OCI-LY3 (cell line): ENCODE measurements at regions not wholly inside any gene's neighbourhood (a gene's known extent, or its start where the extent isn't known, plus 50 kb on each side); places are given as distances from the start of the nearest gene placed in this dataset.

Source experiments
- H2AFZ ChIP-seq: fragments of 200-600, 300-600 bp; shearing (Covaris generic); 2 replicates; pipeline ENCODE4 v1.6.0; 2014; ENCODE audit warnings: antibody characterized with exemption, low read depth, low read length
- H3K27ac ChIP-seq: fragments of 200-600, 300-600 bp; sonication (generic); 2 replicates; pipeline ENCODE4 v1.5.1; 2014; ENCODE audit warnings: mild to moderate bottlenecking, low read length, moderate library complexity, mixed read lengths
- H3K27me3 ChIP-seq: fragments of 200-600, 300-600 bp; sonication (generic); 2 replicates; pipeline ENCODE4 v1.6.1; 2014; ENCODE audit warnings: low read depth, low read length, mixed read lengths
- H3K36me3 ChIP-seq: fragments of 200-600, 300-600 bp; sonication (generic); replicated peaks from 2 replicates; pipeline ENCODE3; 2014; ENCODE audit warnings: low read depth, low read length, mixed read lengths
- H3K4me1 ChIP-seq: fragments of 300-600, 200-600 bp; sonication (generic); 2 replicates; pipeline ENCODE4 v1.6.1; 2014; ENCODE audit warnings: low read length, mixed read lengths
- H3K4me2 ChIP-seq: fragments of 200-600, 300-600 bp; sonication (generic); 2 replicates; pipeline ENCODE4 v1.6.1; 2014; ENCODE audit warnings: low read length, mixed read lengths
- H3K4me3 ChIP-seq: fragments of 300-600, 200-600 bp; sonication (generic); 2 replicates; pipeline ENCODE4 v1.5.1; 2014; ENCODE audit warnings: antibody characterized with exemption, mild to moderate bottlenecking, low read length, moderate library complexity
- H3K79me2 ChIP-seq: fragments of 300-600, 200-600 bp; shearing (Covaris generic); 2 replicates; pipeline ENCODE4 v1.6.1; 2014; ENCODE audit warnings: mild to moderate bottlenecking, low read length, mixed read lengths
- H3K9ac ChIP-seq: fragments of 300-600, 200-600 bp; shearing (Covaris generic); 2 replicates; pipeline ENCODE4 v1.6.0; 2014; ENCODE audit warnings: mild to moderate bottlenecking, low read length, moderate library complexity
- H3K9me3 ChIP-seq: fragments of 200-600, 300-600 bp; shearing (Covaris generic); 2 replicates; pipeline ENCODE4 v1.6.1; 2014; ENCODE audit warnings: low read length, mixed read lengths; ENCODE audit not compliant: insufficient read depth
- H4K20me1 ChIP-seq: fragments of 200-600, 300-600 bp; sonication (generic); 2 replicates; pipeline ENCODE4 v1.6.1; 2016; ENCODE audit warnings: low read length, mixed read lengths; ENCODE audit not compliant: insufficient read depth
- EZH2phosphoT487 ChIP-seq: fragments of 200-600 bp; shearing (Covaris generic); IDR thresholded peaks from 2 replicates; pipeline ENCODE4 v1.6.1; 2018; ENCODE audit warnings: antibody characterized with exemption, mixed run types, low read depth
- TF ChIP-seq, protein P1 (sequence below): fragments of 200-600, 300-600 bp; sonication (generic); IDR thresholded peaks from 2 replicates; pipeline ENCODE4 v1.5.1; 2014; ENCODE audit warnings: antibody characterized with exemption, low read length, low read depth

GRCh38 chr7:97390052-97390451, 272.6 kb downstream of the SDHAF3 start:
- Histone ChIP-seq H3K79me2 (no peaks in the 10 kb centered on the region), H3K4me3 (no peak overlapping the region), H3K27me3 (no peaks in the 10 kb centered on the region), H2AFZ (no peak overlapping the region), H3K4me2 (no peak overlapping the region), H4K20me1 (no peaks in the 10 kb centered on the region), H3K9me3 (no peaks in the 10 kb centered on the region), H3K27ac (no peak overlapping the region), H3K4me1 (peaks cover 4% of the 10 kb centered on the region; the same call in 1 of the 2 replicates), H3K36me3 (no peaks in the 10 kb centered on the region), H3K9ac (no peak overlapping the region)
- no peak for TF ChIP-seq EZH2phosphoT487
- TF ChIP-seq, protein P1, sequence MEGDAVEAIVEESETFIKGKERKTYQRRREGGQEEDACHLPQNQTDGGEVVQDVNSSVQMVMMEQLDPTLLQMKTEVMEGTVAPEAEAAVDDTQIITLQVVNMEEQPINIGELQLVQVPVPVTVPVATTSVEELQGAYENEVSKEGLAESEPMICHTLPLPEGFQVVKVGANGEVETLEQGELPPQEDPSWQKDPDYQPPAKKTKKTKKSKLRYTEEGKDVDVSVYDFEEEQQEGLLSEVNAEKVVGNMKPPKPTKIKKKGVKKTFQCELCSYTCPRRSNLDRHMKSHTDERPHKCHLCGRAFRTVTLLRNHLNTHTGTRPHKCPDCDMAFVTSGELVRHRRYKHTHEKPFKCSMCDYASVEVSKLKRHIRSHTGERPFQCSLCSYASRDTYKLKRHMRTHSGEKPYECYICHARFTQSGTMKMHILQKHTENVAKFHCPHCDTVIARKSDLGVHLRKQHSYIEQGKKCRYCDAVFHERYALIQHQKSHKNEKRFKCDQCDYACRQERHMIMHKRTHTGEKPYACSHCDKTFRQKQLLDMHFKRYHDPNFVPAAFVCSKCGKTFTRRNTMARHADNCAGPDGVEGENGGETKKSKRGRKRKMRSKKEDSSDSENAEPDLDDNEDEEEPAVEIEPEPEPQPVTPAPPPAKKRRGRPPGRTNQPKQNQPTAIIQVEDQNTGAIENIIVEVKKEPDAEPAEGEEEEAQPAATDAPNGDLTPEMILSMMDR, result no peak

GRCh38 chr7:97390915-97391593, 273.6 kb downstream of the SDHAF3 start:
- Histone ChIP-seq H3K36me3 (no peaks in the 10 kb centered on the region), H4K20me1 (no peaks in the 10 kb centered on the region), H3K4me3 (no peak overlapping the region), H3K4me2 (no peak overlapping the region), H3K79me2 (no peaks in the 10 kb centered on the region), H2AFZ (no peak overlapping the region), H3K4me1 (peaks cover 4% of the 10 kb centered on the region; the same call in 1 of the 2 replicates), H3K9ac (no peak overlapping the region), H3K27me3 (no peaks in the 10 kb centered on the region), H3K9me3 (no peaks in the 10 kb centered on the region), H3K27ac (no peak overlapping the region)
- TF ChIP-seq, protein P1, result no peak
- no peak for TF ChIP-seq EZH2phosphoT487

DNA sequence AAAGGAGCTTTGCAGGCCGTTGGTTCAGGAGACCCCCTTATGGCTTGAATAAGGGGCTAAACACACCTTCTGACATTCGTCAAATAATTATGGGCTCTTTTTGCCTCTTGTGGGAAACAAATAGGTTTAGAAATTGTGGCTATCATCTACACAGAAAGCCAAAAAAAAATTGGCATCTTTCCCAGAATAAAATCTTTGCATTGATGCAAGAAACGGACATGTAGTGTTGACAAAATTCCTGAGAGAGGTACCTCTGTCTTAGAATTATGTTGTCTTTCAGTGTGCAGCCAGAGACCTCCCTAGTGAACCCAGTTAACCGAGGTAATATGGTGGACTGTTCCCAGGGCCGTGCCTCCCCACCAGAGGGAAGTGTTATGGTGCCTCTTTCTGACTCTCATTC, 283.9 kb downstream of the SDHAF3 start:
- H3K4me2 ChIP-seq, result no peak overlapping the region
- H3K9me3 ChIP-seq, result no peaks in the 10 kb centered on the region
- no peak overlapping the region for H3K9ac ChIP-seq
- no peaks in the 10 kb centered on the region for H4K20me1 ChIP-seq
- H3K27me3 ChIP-seq, result 0 out of 2 replicates have a peak, but pooled peaks cover 6% of the 10 kb centered on the region
- H3K4me1 ChIP-seq, result peaks cover 12% of the 10 kb centered on the region
- TF ChIP-seq, protein P1, result no peak
- no peak for TF ChIP-seq EZH2phosphoT487
- H3K27ac ChIP-seq, result no peak overlapping the region
- no peak overlapping the region for H2AFZ ChIP-seq
- no peaks in the 10 kb centered on the region for H3K36me3 ChIP-seq
- H3K4me3 ChIP-seq, result no peak overlapping the region
- H3K79me2 ChIP-seq, result no peaks in the 10 kb centered on the region

- TF ChIP-seq, protein P1, result no peak
- TF ChIP-seq EZH2phosphoT487, result no peak
- Histone ChIP-seq H3K79me2 (no peaks in the 10 kb centered on the region), H3K4me3 (no peak overlapping the region), H3K27ac (no peak overlapping the region), H3K4me2 (no peak overlapping the region), H4K20me1 (no peaks in the 10 kb centered on the region), H3K9me3 (no peaks in the 10 kb centered on the region), H2AFZ (no peak overlapping the region), H3K36me3 (no peaks in the 10 kb centered on the region), H3K27me3 (0 out of 2 replicates have a peak, but pooled peaks cover 6% of the 10 kb centered on the region), H3K9ac (no peak overlapping the region), H3K4me1 (peaks cover 29% of the 10 kb centered on the region)
These were observed 288.3 kb downstream of the SDHAF3 start for GRCh38 chr7:97405835-97406234.
